Type B pancreatic cell (in vitro differentiated cells): ENCODE measurements at regions not wholly inside any gene's neighbourhood (a gene's known extent, or its start where the extent isn't known, plus 50 kb on each side); places are given as distances from the start of the nearest gene placed in this dataset.

ENCODE experiments used
- DNase-seq: peaks from one replicate; pipeline ENCODE4 v3.0.0; 2021; ENCODE audit warnings: mixed read lengths; ENCODE audit not compliant: unreplicated experiment; ENCODE audit errors: extremely low spot score
- H3K27ac Mint-ChIP-seq: 2 replicates; pipeline ENCODE4 v1.8.0; 2021; ENCODE audit warnings: mild to moderate bottlenecking, mixed read lengths
- H3K27me3 Mint-ChIP-seq: 2 replicates; pipeline ENCODE4 v1.8.0; 2021; ENCODE audit warnings: mixed read lengths
- H3K36me3 Mint-ChIP-seq: 2 replicates; pipeline ENCODE4 v1.8.0; 2021; ENCODE audit warnings: mixed read lengths
- H3K4me1 Mint-ChIP-seq: one replicate; pipeline ENCODE4 v1.8.0; 2021; ENCODE audit warnings: mixed read lengths; ENCODE audit not compliant: unreplicated experiment
- H3K4me3 Mint-ChIP-seq: 2 replicates; pipeline ENCODE4 v1.8.0; 2021; ENCODE audit warnings: mild to moderate bottlenecking, mixed read lengths
- H3K9me3 Mint-ChIP-seq: 2 replicates; pipeline ENCODE4 v1.8.0; 2021; ENCODE audit warnings: mixed read lengths
- CTCF ChIP-seq: fragments of 200-600 bp; sonication (generic); conservative IDR thresholded peaks from 2 replicates; pipeline ENCODE4 v1.5.0; 2021; ENCODE audit warnings: antibody characterized with exemption, mild to moderate bottlenecking

- peaks cover 31% of the 10 kb centered on the region for H3K4me1 Mint-ChIP-seq
- H3K4me3 Mint-ChIP-seq: peak overlapping the region; percentile 54
- peaks cover 14% of the 10 kb centered on the region for H3K9me3 Mint-ChIP-seq
- peak overlapping the region; percentile 61 for H3K27ac Mint-ChIP-seq
- H3K27me3 Mint-ChIP-seq: no peaks in the 10 kb centered on the region
- no peak for DNase-seq
- no peak for TF ChIP-seq CTCF
- no peaks in the 10 kb centered on the region for H3K36me3 Mint-ChIP-seq
Measured at GRCh38 chr5:74954919-74955318, 88.7 kb upstream of the FAM169A start.

GRCh38 chr5:74953937-74954720 is 87.9 kb upstream of the FAM169A start:
- H3K4me3 Mint-ChIP-seq: peak overlapping the region; percentile 3
- TF ChIP-seq CTCF: no peak
- H3K27me3 Mint-ChIP-seq: no peaks in the 10 kb centered on the region
- H3K9me3 Mint-ChIP-seq: peaks cover 14% of the 10 kb centered on the region
- DNase-seq: no peak
- H3K36me3 Mint-ChIP-seq: no peaks in the 10 kb centered on the region
- H3K4me1 Mint-ChIP-seq: peaks cover 34% of the 10 kb centered on the region
- peak overlapping the region; percentile 31 for H3K27ac Mint-ChIP-seq

GRCh38 chr5:74953554-74953936 is 87.4 kb upstream of the FAM169A start:
- H3K27ac Mint-ChIP-seq: peak overlapping the region; percentile 31
- no peak overlapping the region for H3K4me3 Mint-ChIP-seq
- no peak for TF ChIP-seq CTCF
- no peak for DNase-seq
- no peaks in the 10 kb centered on the region for H3K27me3 Mint-ChIP-seq
- peaks cover 35% of the 10 kb centered on the region for H3K4me1 Mint-ChIP-seq
- H3K36me3 Mint-ChIP-seq: no peaks in the 10 kb centered on the region
- H3K9me3 Mint-ChIP-seq: peaks cover 14% of the 10 kb centered on the region

GRCh38 chr5:74952406-74952805 is 86.2 kb upstream of the FAM169A start:
- Mint-ChIP-seq H3K4me1 (peaks cover 41% of the 10 kb centered on the region), H3K27ac (peak overlapping the region; percentile 35), H3K36me3 (no peaks in the 10 kb centered on the region), H3K9me3 (peaks cover 14% of the 10 kb centered on the region), H3K4me3 (no peak overlapping the region), H3K27me3 (no peaks in the 10 kb centered on the region)
- DNase-seq: no peak
- no peak for TF ChIP-seq CTCF

- no peak for TF ChIP-seq CTCF
- no peak for DNase-seq
- H3K27me3 Mint-ChIP-seq: no peaks in the 10 kb centered on the region
- H3K4me3 Mint-ChIP-seq: no peak overlapping the region
- no peaks in the 10 kb centered on the region for H3K36me3 Mint-ChIP-seq
- peaks cover 14% of the 10 kb centered on the region for H3K9me3 Mint-ChIP-seq
- H3K27ac Mint-ChIP-seq: peak overlapping the region; percentile 13
- H3K4me1 Mint-ChIP-seq: peaks cover 44% of the 10 kb centered on the region
Measured at GRCh38 chr5:74951865-74952264, 85.7 kb upstream of the FAM169A start.
